Loucy (cell line): ENCODE measurements at regions not wholly inside any gene's neighbourhood (a gene's known extent, or its start where the extent isn't known, plus 50 kb on each side); places are given as distances from the start of the nearest gene placed in this dataset.

ENCODE experiments used
- CTCF ChIP-seq: fragments of 200-600 bp; sonication (generic); conservative IDR thresholded peaks from 2 replicates; pipeline ENCODE4 v1.5.1; 2014; ENCODE audit warnings: mild to moderate bottlenecking, antibody characterized with exemption, low read length
- EZH2phosphoT487 ChIP-seq: fragments of 200-600 bp; IDR thresholded peaks from 2 replicates; pipeline ENCODE4 v1.6.1; 2018; ENCODE audit warnings: antibody characterized with exemption, mild to moderate bottlenecking, moderate library complexity, borderline replicate concordance

GRCh38 chr5:163661360-163661759 lies 155.9 kb downstream of the MAT2B start:
- no peak for TF ChIP-seq CTCF
- TF ChIP-seq EZH2phosphoT487, result no peak
